ENCODE measurements at regions not wholly inside any gene's neighbourhood (a gene's known extent, or its start where the extent isn't known, plus 50 kb on each side); places are given as distances from the start of the nearest gene placed in this dataset.
A peak's percentile ranks its signal among the peaks of the same experiment; 100 is the strongest.

DNA sequence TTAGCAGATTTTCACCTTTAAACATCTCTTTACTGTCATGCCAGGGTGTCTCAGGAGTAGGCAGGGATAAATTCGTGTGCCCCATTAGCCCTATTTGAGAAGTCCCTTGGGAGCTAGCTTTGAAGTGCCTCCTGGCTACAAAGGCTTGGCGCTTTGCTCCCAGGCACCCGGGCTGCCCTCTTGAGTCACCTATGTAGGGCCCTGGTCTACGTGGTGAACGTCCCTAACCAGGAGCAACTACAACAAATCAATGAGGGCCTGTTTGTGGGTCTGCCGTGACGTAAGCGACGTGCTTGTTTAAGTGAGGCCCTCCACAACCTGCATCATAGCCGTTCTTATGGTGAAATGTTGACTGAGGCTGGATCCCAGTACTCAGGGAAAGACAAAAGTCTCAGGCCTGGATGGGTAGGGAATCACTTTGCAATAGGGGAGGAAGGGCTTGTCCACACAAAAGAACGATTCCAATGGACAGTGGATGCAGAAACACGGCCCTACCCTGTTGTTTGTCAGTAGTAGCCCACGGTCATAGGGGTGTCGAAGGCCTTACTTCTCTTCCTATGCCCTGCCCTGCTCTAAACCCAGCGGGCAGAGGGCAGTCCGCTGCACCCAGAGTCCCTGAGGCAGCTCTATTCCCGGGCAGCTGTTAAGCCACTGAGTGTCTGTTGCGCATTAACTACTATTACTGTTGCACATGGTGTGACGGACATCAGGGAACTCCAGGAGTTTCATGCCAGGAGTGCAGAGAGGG is 93.9 kb downstream of the INHBB start:
- TF ChIP-seq ZNF639 (CRISPR knock-in tag; conservative IDR thresholded peaks at IDR 0.05): no peak
- TF ChIP-seq ZNF264 (CRISPR knock-in tag; IDR thresholded peaks at IDR 0.05): no peak
- TF ChIP-seq CTCF (CRISPR knock-in tag; IDR thresholded peaks at IDR 0.05): no peak
- TF ChIP-seq ZSCAN20 (CRISPR knock-in tag; IDR thresholded peaks at IDR 0.05; ENCODE audit: borderline replicate concordance): no peak
- no peak for TF ChIP-seq PRDM10 (CRISPR knock-in tag; IDR thresholded peaks at IDR 0.05; ENCODE audit: low read depth)
- no peak for TF ChIP-seq CBX5 (CRISPR knock-in tag; IDR thresholded peaks at IDR 0.05; ENCODE audit: borderline replicate concordance)
- no peak for TF ChIP-seq ZNF83 (CRISPR knock-in tag; IDR thresholded peaks at IDR 0.05; ENCODE audit: borderline replicate concordance)
- no peak for TF ChIP-seq ZNF749 (CRISPR knock-in tag; IDR thresholded peaks at IDR 0.05; ENCODE audit: borderline replicate concordance)
- TF ChIP-seq EZH2 (conservative IDR thresholded peaks at IDR 0.05; ENCODE audit: low read depth, low read length): 0 out of 2 replicates have a peak, but pooled peaks have one; percentile 70
- TF ChIP-seq SMARCC2 (IDR thresholded peaks at IDR 0.05): no peak
- TF ChIP-seq, protein P1, sequence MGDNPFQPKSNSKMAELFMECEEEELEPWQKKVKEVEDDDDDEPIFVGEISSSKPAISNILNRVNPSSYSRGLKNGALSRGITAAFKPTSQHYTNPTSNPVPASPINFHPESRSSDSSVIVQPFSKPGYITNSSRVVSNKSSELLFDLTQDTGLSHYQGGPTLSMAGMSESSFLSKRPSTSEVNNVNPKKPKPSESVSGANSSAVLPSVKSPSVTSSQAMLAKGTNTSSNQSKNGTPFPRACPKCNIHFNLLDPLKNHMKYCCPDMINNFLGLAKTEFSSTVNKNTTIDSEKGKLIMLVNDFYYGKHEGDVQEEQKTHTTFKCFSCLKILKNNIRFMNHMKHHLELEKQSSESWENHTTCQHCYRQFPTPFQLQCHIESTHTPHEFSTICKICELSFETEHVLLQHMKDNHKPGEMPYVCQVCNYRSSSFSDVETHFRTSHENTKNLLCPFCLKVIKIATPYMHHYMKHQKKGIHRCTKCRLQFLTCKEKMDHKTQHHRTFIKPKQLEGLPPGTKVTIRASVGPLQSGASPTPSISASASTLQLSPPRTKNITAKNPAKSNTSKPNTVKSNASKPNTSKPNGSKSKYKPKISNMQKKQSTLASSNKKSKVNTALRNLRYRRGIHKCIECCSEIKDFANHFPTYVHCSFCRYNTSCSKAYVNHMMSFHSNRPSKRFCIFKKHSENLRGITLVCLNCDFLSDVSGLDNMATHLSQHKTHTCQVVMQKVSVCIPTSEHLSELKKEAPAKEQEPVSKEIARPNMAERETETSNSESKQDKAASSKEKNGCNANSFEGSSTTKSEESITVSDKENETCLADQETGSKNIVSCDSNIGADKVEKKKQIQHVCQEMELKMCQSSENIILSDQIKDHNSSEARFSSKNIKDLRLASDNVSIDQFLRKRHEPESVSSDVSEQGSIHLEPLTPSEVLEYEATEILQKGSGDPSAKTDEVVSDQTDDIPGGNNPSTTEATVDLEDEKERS (CRISPR knock-in tag; IDR thresholded peaks at IDR 0.05): no peak
- TF ChIP-seq ZNF451 (CRISPR knock-in tag; IDR thresholded peaks at IDR 0.05): no peak
